DMS53 treated with DMSO at 0.1 percent for 48 hours (cell line): ENCODE measurements at regions not wholly inside any gene's neighbourhood (a gene's known extent, or its start where the extent isn't known, plus 50 kb on each side); places are given as distances from the start of the nearest gene placed in this dataset.
A peak's percentile ranks its signal among the peaks of the same experiment; 100 is the strongest.
"Not testable (repeated sequence)": the region's sequence is repeated elsewhere in the genome, so short reads cannot be mapped to it uniquely, and the experiment has no call there.

ENCODE experiments used
- DNase-seq: peaks from one replicate; lab custom pipeline; 2025; ENCODE audit not compliant: unreplicated experiment; lab: John Stamatoyannopoulos, UW

DNA sequence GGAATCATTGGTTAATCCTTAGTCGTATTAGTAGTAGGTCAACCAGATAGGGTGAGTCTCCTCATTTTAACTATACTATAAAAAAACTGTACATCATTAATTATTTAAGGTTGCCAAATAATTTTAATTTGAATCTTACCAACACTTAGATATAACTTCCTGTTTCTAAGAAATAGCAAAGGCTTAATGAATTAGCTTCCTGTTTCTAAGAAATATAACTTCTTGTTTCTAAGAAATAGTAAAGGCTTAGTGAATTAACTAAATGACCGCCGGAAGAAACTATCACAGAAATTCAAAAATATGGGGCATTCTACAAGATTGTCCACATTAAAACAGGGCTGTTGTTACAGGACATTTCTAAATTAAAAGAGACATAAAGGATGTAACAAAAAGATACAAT lies 392.9 kb upstream of the FOXG1 start:
- DNase-seq, result no peak

DNA sequence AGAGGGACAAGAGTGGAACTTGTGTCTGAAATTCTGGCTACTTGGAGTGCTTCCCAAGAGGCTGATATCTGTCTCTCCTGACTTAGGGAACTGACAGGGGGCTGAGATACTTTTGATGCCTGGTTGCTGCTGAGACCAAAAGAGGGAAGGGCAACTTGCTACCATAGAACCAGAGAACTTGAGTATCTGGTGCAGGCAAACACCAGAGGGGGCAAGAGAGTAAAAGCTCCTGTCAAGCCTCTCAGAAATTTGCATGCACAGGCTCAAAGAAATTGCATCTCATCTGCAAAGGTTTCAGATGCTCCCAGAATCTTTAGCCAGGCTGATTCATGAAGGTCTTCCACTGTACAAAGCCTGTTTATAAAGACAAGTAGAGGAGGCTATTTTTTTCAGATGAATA lies 391.3 kb upstream of the FOXG1 start:
- DNase-seq, result no peak

DNA sequence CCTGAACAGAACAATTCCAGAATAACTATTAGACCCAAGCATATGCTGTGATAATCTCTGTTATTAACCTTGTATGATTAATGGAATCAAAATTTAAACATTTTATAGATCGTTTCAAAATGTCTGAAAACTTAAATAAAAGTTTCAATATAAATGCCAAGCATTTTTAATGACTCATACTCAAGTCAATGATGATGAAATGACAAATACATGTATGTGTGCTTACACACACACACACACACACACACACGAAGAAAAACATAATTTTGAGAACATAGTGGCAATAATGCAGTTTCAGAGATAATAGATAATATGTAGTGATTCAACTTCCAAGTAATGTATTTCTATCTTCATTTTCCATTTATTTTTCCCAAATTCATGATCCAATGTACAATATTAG lies 384.9 kb upstream of the FOXG1 start:
- DNase-seq, result no peak

DNA sequence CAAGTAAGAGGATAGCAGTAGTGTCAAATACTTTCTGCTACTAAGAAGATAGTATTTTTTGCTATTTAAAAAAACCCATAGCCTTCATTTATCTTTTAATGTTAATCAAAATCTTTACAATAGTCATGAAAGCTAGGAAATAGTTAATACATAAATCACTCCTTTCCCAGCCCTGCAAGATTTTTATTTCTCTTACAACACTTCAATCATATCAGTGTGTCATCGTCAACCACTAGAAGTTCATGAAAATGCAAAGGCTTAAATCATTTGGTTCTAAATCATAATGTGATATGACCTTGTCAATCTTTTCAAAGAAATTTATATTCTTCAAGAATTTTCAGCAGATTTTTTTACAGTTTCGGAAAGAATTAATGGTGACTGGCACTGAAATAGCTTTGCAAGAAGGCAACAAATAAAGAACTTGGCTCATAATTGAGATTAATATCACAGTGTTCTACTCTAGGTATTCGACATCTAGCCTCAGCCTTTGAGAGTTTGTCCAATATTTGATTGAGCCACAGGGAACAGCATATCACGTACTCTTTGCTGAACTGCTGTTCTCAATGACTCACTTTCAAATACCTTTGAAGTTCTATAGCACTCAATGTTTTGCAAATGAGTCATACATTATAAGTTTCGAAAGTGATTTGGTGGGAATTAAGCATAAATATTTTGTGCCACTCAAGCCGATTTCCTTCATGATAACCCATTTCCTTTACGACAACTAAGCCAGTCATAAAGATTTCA lies 384.0 kb upstream of the FOXG1 start:
- peak; percentile 59 for DNase-seq

DNA sequence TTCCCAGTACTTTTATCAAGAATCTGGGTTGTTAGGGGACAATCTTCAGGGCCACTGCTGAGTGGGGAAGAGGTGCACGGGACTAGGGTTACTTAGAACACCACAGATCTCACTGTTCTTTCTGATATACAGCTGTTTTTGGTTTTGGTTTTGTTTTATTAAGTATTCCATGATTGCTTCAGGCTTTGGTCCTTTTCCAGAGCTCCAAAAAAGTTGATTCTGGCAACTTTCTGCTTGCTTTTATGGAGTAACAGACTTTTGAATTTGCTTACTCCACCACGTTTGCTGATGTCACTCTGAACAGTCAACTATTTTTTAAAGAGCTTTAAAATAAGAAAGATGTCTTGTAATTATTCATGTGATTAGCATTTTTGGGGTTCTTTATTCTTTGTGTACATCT lies 368.1 kb upstream of the FOXG1 start:
- DNase-seq, result no peak

DNA sequence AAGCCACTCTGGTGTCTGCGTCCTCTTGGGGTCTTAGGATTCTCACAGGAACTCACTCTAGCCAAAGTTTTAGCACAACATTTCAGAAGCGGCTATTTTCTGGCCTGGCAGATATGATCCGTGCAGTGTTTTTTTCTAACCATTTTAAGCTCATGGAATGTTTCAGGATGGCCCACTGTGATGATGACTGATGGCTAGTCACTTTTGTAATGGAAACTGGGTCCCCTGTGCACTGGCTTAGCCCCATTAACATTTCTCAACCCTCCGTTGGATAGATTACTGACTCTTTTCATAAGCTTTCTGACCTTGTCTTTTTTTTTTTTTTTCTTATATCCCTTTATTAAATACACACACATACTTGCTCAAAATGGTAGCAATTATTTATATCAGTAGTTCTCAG lies 364.9 kb upstream of the FOXG1 start:
- not testable (repeated sequence) for DNase-seq

DNA sequence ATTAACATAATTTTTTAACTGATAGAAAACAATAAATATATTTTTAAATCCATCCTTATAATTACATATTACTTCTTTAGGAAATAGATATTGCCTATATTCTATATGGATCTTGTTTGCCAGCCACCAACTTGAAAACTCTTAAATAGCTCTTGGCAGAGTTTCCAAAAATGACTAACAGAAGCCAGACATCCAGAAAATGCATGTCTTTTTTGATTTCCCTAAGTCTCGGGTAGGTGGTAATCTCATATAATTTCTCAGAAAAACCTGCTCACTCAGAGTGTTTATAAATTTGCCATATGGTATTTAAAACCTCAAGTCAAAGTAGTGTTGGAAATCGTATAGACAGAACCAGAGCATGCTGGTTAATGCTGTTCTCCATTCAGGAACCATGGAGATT lies 360.4 kb upstream of the FOXG1 start:
- DNase-seq, result no peak

DNA sequence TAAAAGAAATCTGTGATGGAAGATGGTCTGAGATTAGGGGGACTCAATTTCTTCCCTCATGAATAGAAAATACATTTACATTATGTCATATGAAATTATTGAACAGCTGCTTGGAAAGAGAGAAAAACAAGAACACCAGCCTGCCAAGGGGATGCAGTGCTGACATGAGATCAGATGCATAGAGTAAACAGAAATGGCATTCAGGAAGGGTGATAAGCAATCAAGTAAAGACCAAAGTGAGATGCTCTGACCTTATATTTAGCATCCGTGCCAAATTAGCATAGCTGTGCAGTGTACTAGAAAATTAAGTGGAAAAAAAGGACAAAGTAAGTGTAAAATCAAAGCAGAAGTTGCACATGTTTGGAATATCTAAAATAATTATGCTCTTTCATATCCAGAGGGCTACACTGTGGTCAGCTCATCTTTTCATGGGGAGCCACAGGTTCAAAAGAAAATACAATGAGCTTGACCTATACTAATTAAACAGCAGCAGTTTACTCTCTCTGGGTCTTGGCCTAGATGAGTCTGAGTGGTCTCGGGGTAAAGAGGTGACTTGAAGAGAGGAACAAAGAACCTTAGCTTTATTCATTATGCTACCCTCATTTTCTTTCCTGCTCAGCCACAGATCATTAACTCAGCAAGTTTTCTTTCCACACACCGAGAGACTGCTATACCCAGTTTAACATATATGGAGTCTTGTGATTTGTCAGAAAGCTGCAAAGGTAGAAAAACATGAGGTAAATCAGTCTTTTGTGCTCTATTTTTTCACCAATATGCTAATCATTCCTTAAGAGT lies 359.4 kb upstream of the FOXG1 start:
- DNase-seq, result no peak

DNA sequence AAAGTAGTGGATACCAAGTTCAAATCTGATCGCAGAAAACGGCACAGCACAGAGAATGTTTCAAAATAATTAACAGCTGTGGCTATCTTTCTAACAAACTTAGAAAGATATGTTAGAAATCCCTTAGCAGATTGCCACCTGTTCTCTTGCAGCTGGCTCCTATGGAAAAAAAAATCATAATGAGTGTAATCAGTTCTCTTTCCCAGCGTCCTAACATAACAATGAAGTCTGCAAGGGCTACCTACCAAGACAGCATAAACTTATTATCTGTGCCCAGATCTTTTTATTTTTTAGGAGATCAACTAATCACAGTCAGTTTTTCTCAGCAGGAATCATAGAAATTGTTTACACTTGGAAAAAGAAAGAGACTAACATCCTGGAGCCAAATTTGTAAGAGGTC lies 358.6 kb upstream of the FOXG1 start:
- no peak for DNase-seq

DNA sequence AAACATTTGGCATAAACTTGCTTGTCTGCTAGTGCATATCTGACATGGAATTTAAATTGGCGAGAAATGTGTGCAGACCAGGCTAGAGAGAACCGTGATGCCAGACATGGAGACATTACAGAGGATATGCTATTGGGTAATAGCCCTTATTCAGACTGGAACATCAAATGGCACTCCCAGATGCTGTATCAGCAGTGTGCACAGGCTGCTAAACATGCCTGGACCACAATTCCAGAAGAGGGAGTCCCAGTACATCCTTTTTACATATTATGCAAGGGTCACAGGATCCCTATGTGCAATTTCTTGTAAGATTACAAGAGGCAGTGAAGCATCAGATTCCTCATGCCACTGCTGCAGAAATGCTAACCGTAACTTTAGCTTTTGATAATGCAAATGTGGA lies 354.5 kb upstream of the FOXG1 start:
- no peak for DNase-seq

DNA sequence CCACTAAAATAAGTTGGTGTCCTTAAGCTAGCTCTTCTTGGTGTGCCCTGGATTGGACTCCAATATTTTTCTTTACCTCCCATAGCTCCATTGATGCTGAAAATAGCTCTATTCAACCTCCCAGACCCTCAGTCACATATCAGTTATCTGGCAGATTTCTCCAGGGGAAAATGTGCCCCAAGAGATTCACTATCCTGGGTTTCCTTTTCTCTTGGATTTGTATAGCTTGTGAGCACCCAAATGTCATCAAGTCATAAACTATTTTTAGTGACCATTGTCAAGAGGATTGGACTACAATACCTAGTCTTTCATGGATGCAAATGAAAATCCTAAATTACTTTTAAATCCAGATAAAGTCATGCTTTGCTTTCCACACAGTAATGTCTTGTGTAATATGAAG lies 339.6 kb upstream of the FOXG1 start:
- DNase-seq, result no peak

DNA sequence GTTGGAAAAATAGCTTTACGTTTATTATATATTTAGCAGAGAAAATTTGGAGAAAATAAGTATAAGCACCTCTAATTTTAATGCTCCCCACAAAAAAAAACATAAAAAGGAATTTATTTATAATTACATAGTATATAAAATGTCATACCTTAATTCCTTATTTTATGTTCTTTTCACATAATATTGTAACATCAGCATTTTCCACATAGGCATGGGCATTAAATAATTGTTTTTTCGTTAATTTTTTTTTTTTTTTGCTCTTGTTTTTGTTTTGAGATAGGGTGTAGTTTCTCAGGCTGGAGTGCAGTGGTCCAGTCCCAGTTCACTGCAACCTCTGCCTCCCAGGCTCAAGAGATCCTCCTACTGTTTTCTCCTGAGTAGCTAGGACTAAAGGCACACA lies 329.8 kb upstream of the FOXG1 start:
- DNase-seq, result no peak

DNA sequence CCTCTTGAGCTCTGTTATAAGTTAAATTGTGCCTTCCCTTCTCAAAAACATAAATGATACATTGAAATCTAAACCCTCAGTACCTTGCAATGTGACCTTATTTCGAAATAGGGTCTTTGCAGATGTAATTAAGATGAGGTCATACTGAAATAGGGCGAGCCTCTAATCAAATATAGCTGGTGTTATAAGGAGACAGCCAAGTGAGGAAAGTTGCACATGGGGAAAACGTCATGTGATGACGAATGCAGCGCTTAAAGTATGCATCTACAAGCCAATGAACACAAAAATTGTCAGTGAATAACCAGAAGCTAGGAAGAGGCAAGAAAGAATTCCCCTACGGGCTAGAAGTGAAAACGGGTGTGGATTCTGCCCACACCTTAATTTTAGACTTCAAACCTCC lies 305.2 kb upstream of the FOXG1 start:
- DNase-seq, result no peak

DNA sequence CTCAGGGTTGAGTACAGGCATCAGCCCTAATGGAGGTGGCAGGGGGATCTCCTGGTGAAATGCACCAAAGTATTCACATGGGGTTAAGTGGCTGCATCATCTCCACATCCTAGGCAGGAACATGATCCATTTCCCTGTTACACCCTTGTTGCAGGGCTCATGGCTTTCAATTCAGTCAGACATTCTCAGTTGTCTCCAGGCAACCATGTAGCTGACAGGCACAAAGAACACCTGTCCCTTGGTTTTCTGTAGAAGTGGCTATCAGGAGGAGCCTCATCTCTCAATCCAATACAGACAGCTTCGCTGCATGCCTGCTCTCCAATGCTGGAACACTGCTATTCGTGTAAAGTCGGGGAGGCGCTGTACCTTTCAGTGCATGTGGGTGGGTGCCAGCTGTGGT lies 299.0 kb upstream of the FOXG1 start:
- peak; percentile 40 for DNase-seq

DNA sequence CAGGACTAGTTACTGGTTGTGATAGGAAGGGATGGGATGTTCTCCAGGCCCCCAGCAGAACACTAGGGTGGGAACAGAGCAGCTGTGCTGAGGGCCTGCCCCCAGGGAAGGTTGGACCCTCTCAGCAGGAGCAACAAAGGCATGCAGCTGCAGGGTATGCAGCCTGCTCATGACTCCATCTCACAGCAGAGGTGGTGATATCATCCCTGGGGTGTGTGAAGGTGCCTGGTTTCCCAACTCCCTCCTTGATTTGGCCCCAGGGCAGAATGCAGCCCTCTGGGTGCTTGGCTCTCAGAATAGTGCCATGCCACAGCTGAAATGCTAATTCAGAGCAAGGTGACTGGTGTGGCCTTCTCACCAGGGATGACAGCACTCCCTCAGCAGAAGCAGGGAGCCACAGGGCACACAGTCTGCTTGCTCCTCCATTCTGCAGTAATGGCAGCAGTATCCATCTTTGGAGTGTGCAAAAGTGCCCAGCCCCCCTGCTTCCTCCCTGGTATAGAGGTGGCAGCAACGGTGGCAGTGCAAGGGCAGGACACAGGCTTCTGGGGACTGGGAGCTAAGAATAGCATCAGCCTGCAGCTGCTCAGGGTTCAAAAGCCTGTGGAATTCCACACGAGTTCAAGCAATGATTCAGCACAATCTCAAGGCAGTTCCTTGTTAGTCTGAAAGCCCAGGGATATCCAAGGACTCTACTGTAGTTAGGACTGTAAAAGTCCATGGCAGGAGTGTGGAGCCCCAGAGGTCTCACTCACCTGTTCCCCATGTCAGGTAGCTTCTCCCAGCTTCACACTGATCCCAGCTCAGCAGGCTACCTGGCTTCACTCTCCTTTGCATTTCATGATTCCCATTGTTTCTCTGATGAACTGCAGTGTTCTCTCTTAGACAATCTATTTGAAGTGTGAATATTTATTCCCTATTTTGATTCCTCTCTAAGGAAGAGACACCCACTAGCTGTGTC lies 298.1 kb upstream of the FOXG1 start:
- peak; percentile 5 for DNase-seq

DNA sequence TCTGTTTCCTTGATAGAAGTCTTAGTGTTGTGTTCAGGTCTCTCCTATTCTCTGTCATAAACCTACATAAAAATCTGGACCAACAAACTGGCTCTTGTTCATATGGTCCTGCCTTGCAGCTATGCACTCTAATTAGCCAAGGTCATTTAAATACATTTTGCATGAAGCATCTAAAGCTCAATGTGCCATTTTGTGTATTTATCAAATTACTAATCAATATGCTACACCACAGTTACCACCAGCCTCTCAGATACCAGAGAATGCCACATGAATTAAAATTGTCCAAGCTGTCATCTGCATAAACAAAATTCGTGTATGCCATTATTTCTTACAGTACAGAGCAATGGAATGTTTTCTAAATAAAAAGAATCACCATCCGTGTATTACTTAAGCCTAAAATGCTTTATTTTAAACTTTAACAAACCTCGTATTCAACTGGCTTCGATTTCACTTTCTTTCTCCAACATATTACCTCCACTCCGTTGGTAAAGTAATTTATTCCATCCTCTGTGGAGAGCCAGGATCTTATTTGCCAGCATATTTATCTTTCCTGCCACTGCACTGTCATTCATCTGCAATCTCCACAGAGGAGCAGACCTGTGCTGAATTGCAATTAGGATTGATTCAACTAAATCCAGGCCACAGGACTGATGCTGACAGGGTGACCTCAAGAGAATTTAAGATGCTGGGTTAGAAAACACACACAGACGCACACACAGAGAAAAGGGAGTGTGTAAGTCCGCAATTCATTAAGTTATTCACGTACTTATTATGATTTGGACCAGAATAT lies 284.1 kb upstream of the FOXG1 start:
- no peak for DNase-seq

DNA sequence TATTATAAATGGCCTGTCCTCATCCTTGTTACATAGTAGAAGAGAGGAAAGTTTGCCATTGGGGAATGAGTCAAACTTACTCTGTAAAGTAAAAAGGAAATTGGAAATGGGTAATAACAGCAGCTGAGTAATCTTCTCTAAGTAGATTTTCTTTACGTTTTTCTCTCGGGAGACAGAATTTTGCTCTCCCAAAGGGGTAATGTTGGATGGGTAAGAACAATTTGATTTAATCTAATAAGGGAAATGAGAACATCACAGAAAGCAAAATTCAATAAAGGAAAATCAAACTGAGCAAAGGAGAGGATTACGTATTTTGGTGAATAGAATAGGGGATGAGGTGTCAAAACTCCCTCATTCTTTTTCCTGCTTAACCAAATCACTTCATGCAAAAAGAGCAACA lies 283.1 kb upstream of the FOXG1 start:
- DNase-seq, result no peak

DNA sequence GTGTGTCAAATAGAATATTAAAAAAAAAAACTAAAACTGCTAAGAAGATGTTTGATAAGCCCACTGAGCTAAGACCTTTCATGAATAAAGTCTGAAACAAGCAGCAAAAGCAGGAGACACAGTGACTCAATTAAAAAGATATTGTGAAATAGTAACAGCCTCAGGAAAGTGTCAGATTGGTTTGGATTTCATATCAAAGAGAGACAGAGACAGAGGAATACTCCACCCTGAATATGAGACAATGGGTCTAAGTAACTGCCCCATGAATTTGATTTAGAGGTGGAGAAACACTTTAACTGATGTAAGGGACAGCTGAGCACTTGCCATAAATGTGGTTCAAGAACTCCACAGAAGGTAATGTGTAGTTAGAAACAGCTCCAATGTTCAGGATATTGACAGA lies 277.9 kb upstream of the FOXG1 start:
- no peak for DNase-seq

DNA sequence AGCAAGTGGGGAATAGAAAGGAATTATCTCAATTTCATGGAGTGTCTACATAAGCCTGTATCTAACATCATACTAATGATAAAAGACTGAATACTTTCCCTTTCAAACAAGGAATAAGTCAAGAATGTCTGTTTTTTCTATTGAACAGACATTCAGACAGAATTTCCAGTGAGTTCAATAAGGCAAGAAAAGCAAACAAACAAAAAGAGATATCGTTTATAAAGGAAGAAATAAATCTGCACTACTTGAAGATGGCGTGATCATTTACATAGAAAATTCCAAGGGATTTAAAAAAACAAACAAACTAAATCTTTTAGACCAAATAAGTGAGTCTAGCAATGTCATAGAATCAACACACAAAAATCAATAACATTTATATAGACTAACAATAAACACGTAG lies 273.1 kb upstream of the FOXG1 start:
- DNase-seq, result no peak

DNA sequence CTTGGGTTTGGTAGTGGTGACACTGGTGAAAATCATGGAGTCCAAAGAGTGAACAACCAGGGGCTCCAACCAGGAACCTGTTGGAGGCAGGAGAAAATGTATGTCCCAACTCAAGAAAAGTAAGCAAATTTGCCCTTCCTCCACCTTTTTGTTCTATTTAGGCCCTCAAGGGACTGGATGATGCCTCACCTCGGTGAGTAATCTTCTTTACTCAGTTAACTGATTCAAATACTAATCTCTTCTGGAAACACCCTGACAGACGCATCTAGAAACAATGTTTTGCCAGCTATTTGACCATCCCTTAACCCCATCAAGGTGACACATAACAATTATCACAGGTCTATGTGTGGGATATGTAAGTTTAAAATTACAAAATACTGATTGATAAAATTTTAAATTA lies 272.4 kb upstream of the FOXG1 start:
- no peak for DNase-seq

DNA sequence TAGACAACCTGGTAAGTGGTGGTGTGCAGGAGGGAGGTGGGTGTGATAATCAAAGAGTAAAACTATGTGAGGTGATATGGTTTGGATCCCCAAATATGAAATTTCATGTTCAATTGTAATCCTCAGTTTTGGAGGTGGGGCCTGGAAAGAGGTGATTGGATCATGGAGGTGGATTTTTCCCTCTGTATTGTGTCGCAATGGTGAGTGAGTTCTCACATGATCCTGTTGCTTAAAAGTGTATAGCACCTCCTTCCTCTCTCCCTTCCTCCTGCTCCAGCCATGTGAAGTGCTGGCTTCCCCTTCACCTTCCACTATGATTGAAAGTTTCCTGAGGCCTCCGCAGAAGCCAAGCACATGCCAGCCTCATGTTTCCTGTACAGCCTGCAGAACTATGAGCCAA lies 270.2 kb upstream of the FOXG1 start:
- no peak for DNase-seq
